ENCODE measurements at regions not wholly inside any gene's neighbourhood (a gene's known extent, or its start where the extent isn't known, plus 50 kb on each side); places are given as distances from the start of the nearest gene placed in this dataset.

DNA sequence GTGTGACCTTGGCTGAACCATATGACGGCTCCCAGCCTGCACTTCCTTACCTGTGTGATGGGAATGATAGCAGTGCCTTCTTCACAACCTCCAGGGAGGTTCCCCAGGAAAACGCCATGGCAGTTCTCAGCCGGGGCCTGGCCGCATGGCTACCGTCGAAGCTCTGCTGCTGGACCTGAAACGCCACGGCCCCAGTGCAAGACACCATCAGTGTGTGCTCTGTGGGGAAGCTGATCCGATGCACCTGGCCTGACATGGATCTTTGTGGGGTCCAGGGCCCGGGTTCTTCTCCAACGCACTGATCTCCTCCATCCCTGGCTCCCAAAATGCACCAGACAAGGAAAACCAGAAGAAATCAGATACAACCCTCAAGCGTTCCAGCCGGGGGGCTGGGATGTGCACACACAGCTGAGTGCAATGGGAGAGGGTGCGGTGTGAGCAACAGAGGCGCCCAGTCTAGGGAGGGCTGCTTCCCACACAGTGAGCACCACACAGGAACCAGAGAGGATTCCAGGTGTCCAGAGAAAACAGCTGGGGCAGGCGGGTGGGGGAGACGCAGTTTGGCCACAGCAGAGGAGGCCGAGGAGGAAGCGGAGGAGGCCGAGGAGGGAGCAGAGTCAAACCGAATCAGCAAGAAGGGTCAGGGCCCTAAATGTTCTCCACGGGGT lies 54.3 kb upstream of the ZNF469 start:
- no peak for TF ChIP-seq EZH2 (IDR thresholded peaks at IDR 0.05; ENCODE audit: insufficient read depth, poor library complexity, severe bottlenecking)
- TF ChIP-seq EZH2phosphoT487 (IDR thresholded peaks at IDR 0.05; ENCODE audit: insufficient read depth, low read depth) = no peak

Measured in GM23248 (cell line).